ENCODE measurements at regions not wholly inside any gene's neighbourhood (a gene's known extent, or its start where the extent isn't known, plus 50 kb on each side); places are given as distances from the start of the nearest gene placed in this dataset.

GRCh38 chr11:45511566-45511965 is 153.9 kb downstream of the CHST1 start:
- Histone ChIP-seq H3K56ac (ENCODE audit: extremely low read depth, insufficient read depth, low read length) (no peak overlapping the region), H3K4me2 (ENCODE audit: low read depth, low read length) (no peak overlapping the region), H3K9ac (ENCODE audit: low read depth, low read length) (no peak overlapping the region), H3K9me3 (ENCODE audit: control insufficient read depth, insufficient read depth, low read length) (no peaks in the 10 kb centered on the region), H4K8ac (ENCODE audit: low read depth in 2 of 2, low read length in 2 of 2) (no peak overlapping the region), H4K91ac (ENCODE audit: insufficient read depth, low read depth, low read length) (no peak overlapping the region), H3K36me3 (ENCODE audit: control insufficient read depth, insufficient read depth, low read length) (no peaks in the 10 kb centered on the region), H3K4me1 (ENCODE audit: control insufficient read depth, insufficient read depth, low read length) (no peaks in the 10 kb centered on the region), H3K9me1 (ENCODE audit: insufficient read depth, low read length) (no peaks in the 10 kb centered on the region), H3K79me1 (ENCODE audit: low read depth in 1 of 2, low read length in 2 of 2) (no peaks in the 10 kb centered on the region), H3K14ac (replicated peaks; ENCODE audit: low read depth, low read length) (no peak overlapping the region), H3K27me3 (ENCODE audit: control insufficient read depth, insufficient read depth, low read length) (no peaks in the 10 kb centered on the region), H3K23ac (ENCODE audit: low read depth, low read length) (no peak overlapping the region), H2BK5ac (ENCODE audit: low read depth, low read length, poor library complexity, severe bottlenecking) (no peak overlapping the region), H3K4me3 (ENCODE audit: insufficient read depth, low read depth, low read length) (no peak overlapping the region), H2BK20ac (ENCODE audit: low read depth, low read length) (no peak overlapping the region), H3K18ac (ENCODE audit: low read depth, low read length) (no peak overlapping the region), H3K27ac (ENCODE audit: insufficient read depth, low read length) (no peak overlapping the region), H3K4ac (ENCODE audit: low read depth, low read length) (no peak overlapping the region), H2BK120ac (ENCODE audit: low read depth, low read length) (no peak overlapping the region), H2AK9ac (replicated peaks; ENCODE audit: low read depth, low read length, poor library complexity) (no peak overlapping the region), H2AFZ (replicated peaks; ENCODE audit: low read length, poor library complexity) (no peak overlapping the region), H4K20me1 (ENCODE audit: insufficient read depth, low read length) (no peaks in the 10 kb centered on the region), H2BK15ac (ENCODE audit: low read depth, low read length) (no peak overlapping the region), H4K5ac (ENCODE audit: low read depth, low read length) (no peak overlapping the region), H2AK5ac (ENCODE audit: low read depth, low read length) (no peak overlapping the region)
- intact Hi-C loops (cut with micrococcal nuclease) (no loop called here), dilution Hi-C loops (cut with HindIII; ENCODE audit: low sequenced_read_pairs, unreplicated experiment) (no loop called here), in situ Hi-C loops (cut with MboI; ENCODE audit: low sequenced_read_pairs) (no loop called here)
- ChIA-PET CTCF (no interaction called here), POLR2A (ENCODE audit: unreplicated experiment) (no interaction called here)
- no peak for DNase-seq
- ATAC-seq (ENCODE audit: low read depth): no peak
- no TSS peak for BruUV-seq (replicated peaks)
- no CpG with 5 or more reads among the region's 9 CpGs for WGBS, 2 experiments (ENCODE audit: extremely low coverage in 2 of 2, insufficient read length in 1 of 2)
- TF ChIP-seq RAD21 (IDR thresholded peaks at IDR 0.05; ENCODE audit: low read length) (no peak), ELK1 (IDR thresholded peaks at IDR 0.05; ENCODE audit: borderline replicate concordance, low read depth, low read length) (no peak), RFX5 (IDR thresholded peaks at IDR 0.05; ENCODE audit: low read depth, low read length) (no peak), USF2 (IDR thresholded peaks at IDR 0.05; ENCODE audit: low read depth, low read length) (no peak), MAZ (IDR thresholded peaks at IDR 0.05; ENCODE audit: borderline replicate concordance, low read depth, low read length) (no peak), CTCF (conservative IDR thresholded peaks at IDR 0.05; ENCODE audit: low read depth, low read length) (no peak), FOS (IDR thresholded peaks at IDR 0.05; ENCODE audit: low read depth, low read length) (no peak), POLR2A (IDR thresholded peaks at IDR 0.05; ENCODE audit: low read depth, low read length) (no peak), NFE2L2 (IDR thresholded peaks at IDR 0.05; ENCODE audit: low read depth, low read length) (no peak)

Measured in IMR-90 (cell line).